Endothelial cell of umbilical vein (primary cell): ENCODE measurements at regions not wholly inside any gene's neighbourhood (a gene's known extent, or its start where the extent isn't known, plus 50 kb on each side); places are given as distances from the start of the nearest gene placed in this dataset.

ENCODE experiments used
- CTCF ChIP-seq, 2 donors: IDR thresholded peaks; 1 replicate in 1 of 2; 2 replicates in 1 of 2; pipeline ENCODE4 v1.5.1; 2011; ENCODE audit warnings: low read length in 2 of 2, mild to moderate bottlenecking in 2 of 2, moderate library complexity in 2 of 2, control low read depth in 1 of 2, inconsistent platforms in 1 of 2, low read depth in 1 of 2; ENCODE audit not compliant: insufficient read depth in 1 of 2; ENCODE audit errors: extremely low read depth in 1 of 2
- EZH2 ChIP-seq: IDR thresholded peaks from 2 replicates; pipeline ENCODE4 v1.6.1; 2012; ENCODE audit warnings: borderline replicate concordance, low read depth, mild to moderate bottlenecking, moderate library complexity, low read length, inconsistent platforms; ENCODE audit not compliant: severe bottlenecking
- FOS ChIP-seq: IDR thresholded peaks from 2 replicates; pipeline ENCODE4 v1.6.1; 2011; ENCODE audit warnings: mild to moderate bottlenecking, low read length, moderate library complexity, borderline replicate concordance; ENCODE audit not compliant: insufficient read depth
- JUN ChIP-seq: IDR thresholded peaks from 2 replicates; pipeline ENCODE4 v1.6.1; 2011; ENCODE audit warnings: borderline replicate concordance, low read depth; ENCODE audit not compliant: insufficient read length, insufficient read depth
- MAX ChIP-seq: IDR thresholded peaks from 2 replicates; pipeline ENCODE4 v1.6.1; 2011; ENCODE audit not compliant: insufficient read depth, insufficient read length
- MYC ChIP-seq: IDR thresholded peaks from one replicate; pipeline ENCODE4 v1.6.1; 2011; ENCODE audit warnings: mild to moderate bottlenecking, low read depth, low read length
- POLR2A ChIP-seq: IDR thresholded peaks from 2 replicates; pipeline ENCODE4 v1.6.1; 2012; ENCODE audit warnings: low read depth, mild to moderate bottlenecking, control low read depth, low read length
- POLR2AphosphoS5 ChIP-seq: IDR thresholded peaks from 2 replicates; pipeline ENCODE4 v1.6.1; 2012; ENCODE audit warnings: low read depth, mild to moderate bottlenecking, control low read depth, low read length, moderate library complexity; ENCODE audit not compliant: insufficient read depth

GRCh38 chr3:17967953-17968607 is 225.6 kb upstream of the TBC1D5 start:
- TF ChIP-seq CTCF (IDR thresholded peaks at IDR 0.05; ENCODE audit: extremely low read depth in 1 of 2, insufficient read depth in 1 of 2, low read depth in 1 of 2, low read length in 2 of 2) (no peak), POLR2AphosphoS5 (no peak), EZH2 (no peak), FOS (no peak), POLR2A (no peak), MAX (no peak), MYC (no peak), JUN (no peak)
